HEK293 (cell line): ENCODE measurements at regions not wholly inside any gene's neighbourhood (a gene's known extent, or its start where the extent isn't known, plus 50 kb on each side); places are given as distances from the start of the nearest gene placed in this dataset.

ENCODE experiments used
- CTCF ChIA-PET: fragments of 350-600 bp; formaldehyde crosslinking; extraction: SDS; loops from one replicate; lab custom pipeline; 2021; ENCODE audit warnings: antibody characterized with exemption; lab: Yijun Ruan, JAX
- POLR2A ChIA-PET: fragments of 300-600 bp; formaldehyde crosslinking; extraction: SDS; loops from one replicate; lab custom pipeline; 2020; ENCODE audit warnings: antibody characterized with exemption, inconsistent platforms; lab: Yijun Ruan, JAX
- H3K27ac ChIP-seq: fragments of 200-500 bp; sonication (Bioruptor generic); 2 replicates; pipeline ENCODE4 v1.5.1; 2014; ENCODE audit warnings: low read depth, low read length, control low read depth, inconsistent platforms; ENCODE audit errors: extremely low read depth
- H3K36me3 ChIP-seq, 2 experiments: fragments of 200-500 bp in 1 of 2; sonication (Bioruptor generic) in 1 of 2; 1 replicate in 1 of 2; 2 replicates in 1 of 2; pipeline ENCODE4 v1.5.1; 2014 to 2017; ENCODE audit warnings: inconsistent platforms in 2 of 2, low read length in 2 of 2; ENCODE audit not compliant: control insufficient read depth in 2 of 2, insufficient read depth in 1 of 2
- H3K4me1 ChIP-seq: fragments of 200-500 bp; sonication (Bioruptor generic); 2 replicates; pipeline ENCODE4 v1.5.1; 2014; ENCODE audit warnings: mild to moderate bottlenecking, low read length, inconsistent platforms; ENCODE audit not compliant: control insufficient read depth, insufficient read depth
- H3K4me3 ChIP-seq: 2 replicates; pipeline ENCODE4 v1.5.1; 2011; ENCODE audit warnings: low read depth, mild to moderate bottlenecking, control low read depth, low read length, moderate library complexity
- H3K9me3 ChIP-seq: fragments of 200-500 bp; sonication (Bioruptor generic); 2 replicates; pipeline ENCODE4 v1.5.1; 2014; ENCODE audit warnings: low read depth, low read length, inconsistent platforms; ENCODE audit not compliant: control insufficient read depth, insufficient read depth
- MEIS1 ChIP-seq: sonication (generic); formaldehyde crosslinking; IDR thresholded peaks from 2 replicates; pipeline ENCODE4 v1.8.1; 2022; ENCODE audit warnings: missing genetic modification reagents, mild to moderate bottlenecking, borderline replicate concordance
- OSR2 ChIP-seq: fragments of 450-650 bp; formaldehyde crosslinking; IDR thresholded peaks from 2 replicates; pipeline ENCODE4 v1.5.1; 2016; ENCODE audit warnings: missing biosample characterization, missing genetic modification characterization
- SALL2 ChIP-seq: fragments of 450-650 bp; formaldehyde crosslinking; IDR thresholded peaks from 2 replicates; pipeline ENCODE4 v1.5.0; 2017; ENCODE audit warnings: missing biosample characterization, mild to moderate bottlenecking, missing genetic modification characterization, borderline replicate concordance
- ZBTB48 ChIP-seq: fragments of 450-650 bp; formaldehyde crosslinking; IDR thresholded peaks from 2 replicates; pipeline ENCODE4 v1.5.1; 2016; ENCODE audit warnings: missing biosample characterization, missing genetic modification characterization
- ZNF133 ChIP-seq: fragments of 450-650 bp; formaldehyde crosslinking; IDR thresholded peaks from 2 replicates; pipeline ENCODE4 v1.5.1; 2016; ENCODE audit warnings: missing biosample characterization, missing genetic modification characterization
- ZNF2 ChIP-seq: fragments of 450-650 bp; formaldehyde crosslinking; IDR thresholded peaks from 2 replicates; pipeline ENCODE4 v1.5.1; 2016; ENCODE audit warnings: missing biosample characterization, missing genetic modification characterization
- ZNF266 ChIP-seq: fragments of 450-650 bp; formaldehyde crosslinking; IDR thresholded peaks from 2 replicates; pipeline ENCODE4 v1.5.1; 2016; ENCODE audit warnings: missing biosample characterization, missing genetic modification characterization, low read depth
- ZNF501 ChIP-seq: fragments of 450-650 bp; formaldehyde crosslinking; IDR thresholded peaks from 2 replicates; pipeline ENCODE4 v1.5.1; 2016; ENCODE audit warnings: missing biosample characterization, missing genetic modification characterization
- ZNF544 ChIP-seq: fragments of 450-650 bp; formaldehyde crosslinking; IDR thresholded peaks from 2 replicates; pipeline ENCODE4 v1.5.0; 2017; ENCODE audit warnings: missing biosample characterization, missing genetic modification characterization
- ZNF560 ChIP-seq: fragments of 450-650 bp; formaldehyde crosslinking; IDR thresholded peaks from 2 replicates; pipeline ENCODE4 v1.5.1; 2017; ENCODE audit warnings: missing biosample characterization, missing genetic modification characterization, borderline replicate concordance
- ZNF830 ChIP-seq: fragments of 450-650 bp; IDR thresholded peaks from 2 replicates; pipeline ENCODE4 v1.5.0; 2018; ENCODE audit warnings: missing biosample characterization, missing genetic modification characterization, low read depth, mild to moderate bottlenecking, moderate library complexity
- TF ChIP-seq, protein P1 (sequence below): fragments of 450-650 bp; formaldehyde crosslinking; IDR thresholded peaks from 2 replicates; pipeline ENCODE4 v1.5.1; 2016; ENCODE audit warnings: missing biosample characterization, missing genetic modification characterization, low read depth
- TF ChIP-seq, protein P2 (sequence below): fragments of 450-650 bp; formaldehyde crosslinking; IDR thresholded peaks from 2 replicates; pipeline ENCODE4 v1.5.1; 2016; ENCODE audit warnings: missing biosample characterization, missing genetic modification characterization, borderline replicate concordance
- TF ChIP-seq, protein P3 (sequence below): fragments of 450-650 bp; formaldehyde crosslinking; IDR thresholded peaks from 2 replicates; pipeline ENCODE4 v1.5.1; 2016; ENCODE audit warnings: missing biosample characterization, missing genetic modification characterization

DNA sequence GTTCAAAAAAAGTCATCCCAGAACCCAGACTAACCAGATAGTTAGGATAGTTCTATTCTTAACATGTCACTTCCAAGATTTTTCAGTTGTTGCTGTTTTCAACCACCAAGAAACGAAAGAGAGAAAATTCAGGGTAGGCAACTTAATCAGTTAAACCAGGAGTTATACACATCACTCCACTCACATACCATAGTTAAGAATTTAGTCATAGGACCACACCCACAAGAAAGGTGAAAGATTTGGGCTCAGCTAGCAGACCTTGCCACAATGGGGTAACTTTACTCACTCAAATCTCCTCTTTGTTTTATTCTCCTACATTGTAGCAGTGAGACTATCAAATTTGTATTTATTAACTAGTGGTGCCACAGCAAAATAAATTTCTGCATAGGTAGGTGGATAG lies 473.6 kb downstream of the NUP35 start (continued):
- no peak for TF ChIP-seq ZNF544 (tag by site-specific recombination)
- TF ChIP-seq, protein P1, sequence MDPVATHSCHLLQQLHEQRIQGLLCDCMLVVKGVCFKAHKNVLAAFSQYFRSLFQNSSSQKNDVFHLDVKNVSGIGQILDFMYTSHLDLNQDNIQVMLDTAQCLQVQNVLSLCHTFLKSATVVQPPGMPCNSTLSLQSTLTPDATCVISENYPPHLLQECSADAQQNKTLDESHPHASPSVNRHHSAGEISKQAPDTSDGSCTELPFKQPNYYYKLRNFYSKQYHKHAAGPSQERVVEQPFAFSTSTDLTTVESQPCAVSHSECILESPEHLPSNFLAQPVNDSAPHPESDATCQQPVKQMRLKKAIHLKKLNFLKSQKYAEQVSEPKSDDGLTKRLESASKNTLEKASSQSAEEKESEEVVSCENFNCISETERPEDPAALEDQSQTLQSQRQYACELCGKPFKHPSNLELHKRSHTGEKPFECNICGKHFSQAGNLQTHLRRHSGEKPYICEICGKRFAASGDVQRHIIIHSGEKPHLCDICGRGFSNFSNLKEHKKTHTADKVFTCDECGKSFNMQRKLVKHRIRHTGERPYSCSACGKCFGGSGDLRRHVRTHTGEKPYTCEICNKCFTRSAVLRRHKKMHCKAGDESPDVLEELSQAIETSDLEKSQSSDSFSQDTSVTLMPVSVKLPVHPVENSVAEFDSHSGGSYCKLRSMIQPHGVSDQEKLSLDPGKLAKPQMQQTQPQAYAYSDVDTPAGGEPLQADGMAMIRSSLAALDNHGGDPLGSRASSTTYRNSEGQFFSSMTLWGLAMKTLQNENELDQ (tag by site-specific recombination): no peak
- no peak for TF ChIP-seq OSR2 (tag by site-specific recombination)
- TF ChIP-seq MEIS1 (CRISPR knock-in tag): no peak
- TF ChIP-seq ZNF133 (tag by site-specific recombination): no peak
- TF ChIP-seq ZNF266 (tag by site-specific recombination): no peak
- TF ChIP-seq, all 188 proteins: peak for 0

DNA sequence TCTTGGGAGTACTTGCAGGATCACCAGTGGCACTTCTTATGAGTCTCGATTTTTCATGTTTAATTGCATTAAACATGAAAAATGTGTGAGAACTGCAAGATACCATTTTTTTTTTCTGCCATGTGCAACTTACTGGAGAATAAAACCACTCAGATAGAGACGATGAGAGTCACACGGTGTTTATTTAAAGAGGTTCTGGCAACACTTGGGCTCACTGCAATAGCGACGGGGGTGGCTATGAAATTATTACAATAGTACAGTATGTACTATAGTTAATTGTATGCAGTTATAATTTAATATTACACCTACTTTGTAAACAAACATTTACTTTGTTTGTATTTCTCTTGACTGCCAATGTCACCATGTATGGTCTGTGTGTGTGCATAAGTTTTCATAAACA lies 479.8 kb downstream of the NUP35 start:
- POLR2A ChIA-PET: no interaction called here
- H3K9me3 ChIP-seq: no peaks in the 10 kb centered on the region
- H3K4me1 ChIP-seq: no peaks in the 10 kb centered on the region
- H3K36me3 ChIP-seq: no peaks in the 10 kb centered on the region
- no peak overlapping the region for H3K27ac ChIP-seq
- TF ChIP-seq ZNF830 (tag by site-specific recombination): no peak
- no peak for TF ChIP-seq ZNF560 (tag by site-specific recombination)
- TF ChIP-seq SALL2 (tag by site-specific recombination): no peak
- no peak for TF ChIP-seq OSR2 (tag by site-specific recombination)
- TF ChIP-seq, protein P2, sequence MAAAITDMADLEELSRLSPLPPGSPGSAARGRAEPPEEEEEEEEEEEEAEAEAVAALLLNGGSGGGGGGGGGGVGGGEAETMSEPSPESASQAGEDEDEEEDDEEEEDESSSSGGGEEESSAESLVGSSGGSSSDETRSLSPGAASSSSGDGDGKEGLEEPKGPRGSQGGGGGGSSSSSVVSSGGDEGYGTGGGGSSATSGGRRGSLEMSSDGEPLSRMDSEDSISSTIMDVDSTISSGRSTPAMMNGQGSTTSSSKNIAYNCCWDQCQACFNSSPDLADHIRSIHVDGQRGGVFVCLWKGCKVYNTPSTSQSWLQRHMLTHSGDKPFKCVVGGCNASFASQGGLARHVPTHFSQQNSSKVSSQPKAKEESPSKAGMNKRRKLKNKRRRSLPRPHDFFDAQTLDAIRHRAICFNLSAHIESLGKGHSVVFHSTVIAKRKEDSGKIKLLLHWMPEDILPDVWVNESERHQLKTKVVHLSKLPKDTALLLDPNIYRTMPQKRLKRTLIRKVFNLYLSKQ (tag by site-specific recombination): no peak
- no peak for TF ChIP-seq ZBTB48 (tag by site-specific recombination)
- no peak for TF ChIP-seq ZNF501
- TF ChIP-seq, all 188 proteins: peak for 0
- CTCF ChIA-PET: no interaction called here
- H3K4me3 ChIP-seq: no peak overlapping the region

- Histone ChIP-seq H3K36me3 (no peaks in the 10 kb centered on the region), H3K4me1 (no peaks in the 10 kb centered on the region), H3K4me3 (no peak overlapping the region), H3K27ac (no peak overlapping the region), H3K9me3 (no peaks in the 10 kb centered on the region)
- ChIA-PET CTCF (no interaction called here), POLR2A (no interaction called here)
- TF ChIP-seq ZNF266 (tag by site-specific recombination) (no peak), ZNF2 (tag by site-specific recombination) (no peak)
- TF ChIP-seq, protein P3, sequence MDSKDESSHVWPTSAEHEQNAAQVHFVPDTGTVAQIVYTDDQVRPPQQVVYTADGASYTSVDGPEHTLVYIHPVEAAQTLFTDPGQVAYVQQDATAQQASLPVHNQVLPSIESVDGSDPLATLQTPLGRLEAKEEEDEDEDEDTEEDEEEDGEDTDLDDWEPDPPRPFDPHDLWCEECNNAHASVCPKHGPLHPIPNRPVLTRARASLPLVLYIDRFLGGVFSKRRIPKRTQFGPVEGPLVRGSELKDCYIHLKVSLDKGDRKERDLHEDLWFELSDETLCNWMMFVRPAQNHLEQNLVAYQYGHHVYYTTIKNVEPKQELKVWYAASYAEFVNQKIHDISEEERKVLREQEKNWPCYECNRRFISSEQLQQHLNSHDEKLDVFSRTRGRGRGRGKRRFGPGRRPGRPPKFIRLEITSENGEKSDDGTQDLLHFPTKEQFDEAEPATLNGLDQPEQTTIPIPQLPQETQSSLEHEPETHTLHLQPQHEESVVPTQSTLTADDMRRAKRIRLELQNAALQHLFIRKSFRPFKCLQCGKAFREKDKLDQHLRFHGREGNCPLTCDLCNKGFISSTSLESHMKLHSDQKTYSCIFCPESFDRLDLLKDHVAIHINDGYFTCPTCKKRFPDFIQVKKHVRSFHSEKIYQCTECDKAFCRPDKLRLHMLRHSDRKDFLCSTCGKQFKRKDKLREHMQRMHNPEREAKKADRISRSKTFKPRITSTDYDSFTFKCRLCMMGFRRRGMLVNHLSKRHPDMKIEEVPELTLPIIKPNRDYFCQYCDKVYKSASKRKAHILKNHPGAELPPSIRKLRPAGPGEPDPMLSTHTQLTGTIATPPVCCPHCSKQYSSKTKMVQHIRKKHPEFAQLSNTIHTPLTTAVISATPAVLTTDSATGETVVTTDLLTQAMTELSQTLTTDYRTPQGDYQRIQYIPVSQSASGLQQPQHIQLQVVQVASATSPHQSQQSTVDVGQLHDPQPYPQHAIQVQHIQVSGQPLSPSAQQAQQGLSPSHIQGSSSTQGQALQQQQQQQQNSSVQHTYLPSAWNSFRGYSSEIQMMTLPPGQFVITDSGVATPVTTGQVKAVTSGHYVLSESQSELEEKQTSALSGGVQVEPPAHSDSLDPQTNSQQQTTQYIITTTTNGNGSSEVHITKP: no peak
Measured at GRCh38 chr2:183605440-183605839, 481.2 kb downstream of the NUP35 start.
